DOHH2 (cell line): ENCODE measurements at regions not wholly inside any gene's neighbourhood (a gene's known extent, or its start where the extent isn't known, plus 50 kb on each side); places are given as distances from the start of the nearest gene placed in this dataset.

ENCODE experiments used
- H3F3A ChIP-seq: fragments of 200-600 bp; sonication (generic), shearing (Covaris generic); 2 replicates; pipeline ENCODE4 v1.6.0; 2016; ENCODE audit warnings: antibody characterized with exemption, mild to moderate bottlenecking; ENCODE audit not compliant: control insufficient read depth, insufficient read depth
- H3K27ac ChIP-seq: fragments of 200-600 bp; sonication (generic); 2 replicates; pipeline ENCODE4 v1.5.1; 2014; ENCODE audit warnings: low read depth, mild to moderate bottlenecking, low read length, moderate library complexity
- H3K27me3 ChIP-seq: fragments of 200-600 bp; sonication (generic); 2 replicates; pipeline ENCODE4 v1.6.1; 2014; ENCODE audit warnings: mild to moderate bottlenecking, low read length, mixed read lengths; ENCODE audit not compliant: control insufficient read depth
- H3K36me3 ChIP-seq: fragments of 200-600 bp; sonication (generic); 2 replicates; pipeline ENCODE4 v1.6.1; 2014; ENCODE audit warnings: mild to moderate bottlenecking, low read length, moderate library complexity, mixed read lengths; ENCODE audit not compliant: control insufficient read depth
- H3K4me1 ChIP-seq: fragments of 200-600 bp; sonication (generic); 2 replicates; pipeline ENCODE4 v1.6.1; 2014; ENCODE audit warnings: mild to moderate bottlenecking, low read length, mixed read lengths; ENCODE audit not compliant: control insufficient read depth
- H3K4me2 ChIP-seq: fragments of 200-600 bp; sonication (generic); 2 replicates; pipeline ENCODE4 v1.6.0; 2014; ENCODE audit warnings: mild to moderate bottlenecking, low read length, moderate library complexity
- H3K4me3 ChIP-seq: fragments of 200-600 bp; sonication (generic); 2 replicates; pipeline ENCODE4 v1.5.1; 2014; ENCODE audit warnings: mild to moderate bottlenecking, low read length, mixed read lengths
- H3K79me2 ChIP-seq: fragments of 200-600 bp; sonication (generic); 2 replicates; pipeline ENCODE4 v1.6.1; 2014; ENCODE audit warnings: mild to moderate bottlenecking, low read length, mixed read lengths; ENCODE audit not compliant: control insufficient read depth
- H3K9me2 ChIP-seq: fragments of 200-600 bp; sonication (generic); replicated peaks from 2 replicates; pipeline ENCODE4 v1.6.1; 2014; ENCODE audit warnings: mild to moderate bottlenecking, low read length, mixed read lengths; ENCODE audit not compliant: control insufficient read depth
- H3K9me3 ChIP-seq: fragments of 200-600 bp; sonication (generic); 2 replicates; pipeline ENCODE4 v1.6.1; 2014; ENCODE audit warnings: antibody characterized with exemption, low read length, mixed read lengths; ENCODE audit not compliant: control insufficient read depth, insufficient read depth
- H4K20me1 ChIP-seq: fragments of 200-600 bp; sonication (generic); 2 replicates; pipeline ENCODE4 v1.6.0; 2014; ENCODE audit warnings: low read depth, mild to moderate bottlenecking, antibody characterized with exemption, low read length, moderate library complexity; ENCODE audit not compliant: control insufficient read depth, insufficient read depth
- CTCF ChIP-seq: fragments of 200-600 bp; sonication (generic); IDR thresholded peaks from one replicate; pipeline ENCODE4 v1.5.1; 2014; ENCODE audit warnings: antibody characterized with exemption, mild to moderate bottlenecking, low read depth, low read length; ENCODE audit not compliant: poor library complexity, severe bottlenecking
- EZH2phosphoT487 ChIP-seq: fragments of 200-600 bp; sonication (generic); IDR thresholded peaks from 2 replicates; pipeline ENCODE4 v1.6.1; 2017; ENCODE audit warnings: borderline replicate concordance, mild to moderate bottlenecking, antibody characterized with exemption, low read length, moderate library complexity, mixed read lengths

GRCh38 chr5:91255396-91256141, 127.5 kb downstream of the ARRDC3 start:
- H3F3A ChIP-seq, result no peaks in the 10 kb centered on the region
- no peaks in the 10 kb centered on the region for H3K79me2 ChIP-seq
- no peaks in the 10 kb centered on the region for H3K36me3 ChIP-seq
- no peak for TF ChIP-seq CTCF
- TF ChIP-seq EZH2phosphoT487, result no peak
- no peaks in the 10 kb centered on the region for H3K9me3 ChIP-seq
- no peaks in the 10 kb centered on the region for H3K4me1 ChIP-seq
- no peaks in the 10 kb centered on the region for H4K20me1 ChIP-seq
- H3K9me2 ChIP-seq, result no peaks in the 10 kb centered on the region
- H3K4me2 ChIP-seq, result no peak overlapping the region
- peaks cover 8% of the 10 kb centered on the region; the same call in 1 of the 2 replicates for H3K27me3 ChIP-seq
- no peak overlapping the region for H3K27ac ChIP-seq
- no peak overlapping the region for H3K4me3 ChIP-seq

- H3K9me3 ChIP-seq, result no peaks in the 10 kb centered on the region
- H3K27ac ChIP-seq, result no peak overlapping the region
- H3K9me2 ChIP-seq, result no peaks in the 10 kb centered on the region
- H4K20me1 ChIP-seq, result no peaks in the 10 kb centered on the region
- no peak for TF ChIP-seq CTCF
- no peak for TF ChIP-seq EZH2phosphoT487
- H3K79me2 ChIP-seq, result no peaks in the 10 kb centered on the region
- H3K4me2 ChIP-seq, result no peak overlapping the region
- H3K27me3 ChIP-seq, result peaks cover 8% of the 10 kb centered on the region; the same call in 1 of the 2 replicates
- H3F3A ChIP-seq, result no peaks in the 10 kb centered on the region
- H3K4me3 ChIP-seq, result no peak overlapping the region
- H3K4me1 ChIP-seq, result no peaks in the 10 kb centered on the region
- H3K36me3 ChIP-seq, result no peaks in the 10 kb centered on the region
Observed at GRCh38 chr5:91252916-91253315, 130.2 kb downstream of the ARRDC3 start.

- no peak overlapping the region for H3K4me2 ChIP-seq
- H3K4me1 ChIP-seq, result no peaks in the 10 kb centered on the region
- H3F3A ChIP-seq, result no peaks in the 10 kb centered on the region
- no peaks in the 10 kb centered on the region for H3K36me3 ChIP-seq
- H3K4me3 ChIP-seq, result no peak overlapping the region
- peaks cover 8% of the 10 kb centered on the region; the same call in 1 of the 2 replicates for H3K9me3 ChIP-seq
- H3K27ac ChIP-seq, result no peak overlapping the region
- no peaks in the 10 kb centered on the region for H3K9me2 ChIP-seq
- TF ChIP-seq EZH2phosphoT487, result no peak
- TF ChIP-seq CTCF, result no peak
- no peaks in the 10 kb centered on the region for H4K20me1 ChIP-seq
- no peaks in the 10 kb centered on the region for H3K27me3 ChIP-seq
- H3K79me2 ChIP-seq, result no peaks in the 10 kb centered on the region
Observed at GRCh38 chr5:91245871-91246270, 137.2 kb downstream of the ARRDC3 start.
